ENCODE measurements at regions not wholly inside any gene's neighbourhood (a gene's known extent, or its start where the extent isn't known, plus 50 kb on each side); places are given as distances from the start of the nearest gene placed in this dataset.

DNA sequence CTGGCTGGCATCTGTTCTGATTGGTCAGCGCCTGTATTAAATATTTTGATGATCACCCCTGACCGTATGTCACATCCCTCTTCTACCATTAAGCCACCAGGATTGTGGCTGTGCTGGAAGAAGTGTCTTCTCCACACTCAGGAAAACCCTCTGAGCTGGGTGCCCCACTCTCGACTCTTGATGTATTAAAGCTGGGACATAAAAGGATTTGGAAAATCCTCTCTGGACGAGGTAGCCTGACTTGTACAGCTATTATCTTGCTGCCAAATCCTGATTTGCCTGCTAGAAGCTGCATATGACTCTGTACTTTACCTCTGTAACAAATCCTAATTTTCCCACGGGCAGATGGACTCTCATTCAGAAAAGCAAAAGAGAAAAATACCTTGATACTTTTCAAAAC is 161.0 kb downstream of the SLC28A3 start:
- DNase-seq = no peak

GRCh38 chr9:84187090-84187489 is 153.5 kb downstream of the SLC28A3 start:
- no peak for DNase-seq

- no peak for DNase-seq
These were observed 150.7 kb downstream of the SLC28A3 start for GRCh38 chr9:84189904-84190303.

GRCh38 chr9:84190411-84190810 is 150.1 kb downstream of the SLC28A3 start:
- DNase-seq = no peak

DNA sequence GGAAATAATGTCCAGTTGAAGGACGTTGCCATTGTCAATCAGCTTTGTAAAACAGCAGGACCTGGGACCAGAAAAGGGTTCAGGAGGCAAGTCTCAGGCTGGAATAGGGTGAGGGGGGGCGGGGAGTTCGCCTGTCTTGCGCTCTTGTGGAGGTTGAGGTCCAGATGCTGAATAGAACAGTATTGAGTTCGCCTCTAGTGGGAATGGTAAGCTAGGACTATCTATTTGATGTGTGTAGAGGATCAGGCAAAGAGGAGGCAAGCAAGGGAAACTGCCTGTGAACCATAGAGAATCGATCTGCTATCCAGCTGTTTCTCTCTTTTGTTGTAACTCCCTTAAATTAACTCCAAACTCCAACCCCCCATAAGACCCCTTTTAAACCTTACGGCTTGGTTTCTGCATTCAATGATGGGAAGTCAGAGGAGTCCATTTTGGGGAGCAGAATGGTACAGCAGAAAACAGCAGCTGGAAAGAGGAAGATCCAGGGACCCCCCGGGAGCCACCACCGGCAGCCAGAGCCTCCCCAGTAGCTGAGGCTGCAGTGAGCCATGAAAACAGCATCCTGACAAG is 133.7 kb downstream of the SLC28A3 start:
- DNase-seq = no peak

DNA sequence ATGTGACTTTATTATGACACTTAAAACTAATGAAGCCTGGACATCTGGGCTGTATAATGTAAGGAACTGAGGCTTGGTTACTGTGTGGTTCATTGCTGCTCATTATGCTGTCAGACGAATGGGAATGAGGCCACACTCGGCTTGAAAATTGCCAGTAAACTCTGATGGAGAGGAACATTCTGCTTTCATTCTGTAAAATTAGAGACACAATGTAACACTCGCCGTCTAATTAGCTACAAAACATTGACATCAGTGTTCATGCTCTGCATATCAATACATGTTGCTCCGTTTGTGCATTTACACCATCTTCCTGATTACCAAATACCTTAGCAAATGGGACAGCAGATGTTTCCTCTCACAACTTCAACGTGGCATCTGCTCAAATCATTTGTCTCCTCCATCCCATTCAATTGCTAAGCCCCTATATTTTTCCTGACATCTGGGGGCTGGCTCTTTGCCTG is 133.0 kb downstream of the SLC28A3 start:
- no peak for DNase-seq

DNA sequence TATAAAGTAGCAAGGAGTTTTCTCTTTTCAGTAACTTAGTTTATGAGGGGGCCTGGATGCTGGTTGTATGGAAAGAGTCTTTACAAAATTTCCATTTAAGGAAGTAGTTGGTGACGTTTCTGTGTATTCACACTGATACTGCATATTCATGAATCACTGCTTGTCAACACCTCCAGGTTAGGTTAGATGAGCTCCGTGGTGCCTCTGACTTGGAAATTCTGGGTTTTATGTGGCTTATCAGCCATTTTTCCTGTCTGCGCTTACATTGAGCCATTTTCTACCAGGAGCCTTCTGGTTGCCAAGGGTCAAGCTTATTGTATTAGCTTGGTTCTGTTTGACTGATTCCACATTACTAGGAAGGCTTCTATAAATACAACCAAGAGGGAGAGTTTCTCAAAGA is 128.3 kb downstream of the SLC28A3 start:
- DNase-seq = no peak

- DNase-seq = no peak
These were observed 127.6 kb downstream of the SLC28A3 start for GRCh38 chr9:84212982-84213381.

DNA sequence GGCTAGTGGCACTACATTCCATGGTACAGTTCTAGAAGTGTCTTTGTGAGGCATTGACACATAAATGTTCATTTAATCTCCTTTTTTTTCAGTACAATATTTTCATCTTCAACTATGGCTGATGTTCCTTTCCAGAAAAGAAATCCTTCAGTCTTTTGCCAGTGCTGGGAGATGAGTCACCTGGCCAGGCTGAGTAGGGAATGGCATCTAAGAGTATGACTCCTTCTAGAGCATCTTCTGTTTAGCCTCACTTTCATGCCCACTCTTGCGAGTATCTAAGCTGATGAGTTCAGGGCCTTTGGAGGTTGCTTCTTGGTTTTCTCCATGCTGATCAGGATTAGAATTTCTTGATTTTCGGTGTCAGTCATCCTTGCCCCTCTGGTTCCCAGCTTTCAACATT is 124.4 kb downstream of the SLC28A3 start:
- DNase-seq = no peak

DNA sequence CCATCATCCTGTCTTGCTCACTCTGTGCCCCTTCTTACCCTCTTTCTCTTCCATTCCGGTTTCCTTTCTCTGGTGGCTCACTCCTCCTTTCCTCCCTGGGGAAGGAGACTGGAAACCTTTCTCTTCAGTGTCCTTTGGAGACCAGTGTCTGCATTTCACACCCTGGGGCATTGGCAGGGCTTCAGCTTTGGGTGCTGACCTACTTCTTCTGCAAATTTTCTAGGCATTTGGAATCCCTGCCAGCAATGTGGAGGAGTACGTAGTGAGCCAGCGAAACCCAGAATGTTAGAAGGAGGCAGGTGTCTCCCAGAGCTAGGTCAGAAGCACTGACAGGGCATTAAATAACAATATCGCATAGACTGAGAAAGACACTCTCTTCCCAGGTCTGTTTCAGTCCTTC is 122.2 kb downstream of the SLC28A3 start:
- DNase-seq = no peak

- DNase-seq = no peak
These were observed 116.3 kb downstream of the SLC28A3 start for GRCh38 chr9:84224246-84224645.

Data from CD4-positive, alpha-beta T cell treated with Interleukin-10 for 1 hour (primary cell).